Activated T-helper 2 cell treated with anti-CD3 and anti-CD28 coated beads, Interferon-gamma antibody, Interleukin-2, Interleukin-4, amounts not matched to agents 10 μg/mL and 5 μg/mL and 100 μg/mL, durations not matched to agents 14 hours and 24 hours and 36 hours (primary cell): ENCODE measurements at regions not wholly inside any gene's neighbourhood (a gene's known extent, or its start where the extent isn't known, plus 50 kb on each side); places are given as distances from the start of the nearest gene placed in this dataset.
A peak's percentile ranks its signal among the peaks of the same experiment; 100 is the strongest.

Source experiments
- DNase-seq: peaks from one replicate; pipeline ENCODE4 v3.0.0; 2021; ENCODE audit warnings: low spot score
- H3K27ac Mint-ChIP-seq: one replicate; pipeline ENCODE4 v1.8.0; 2021; ENCODE audit warnings: mixed read lengths
- H3K27me3 Mint-ChIP-seq: one replicate; pipeline ENCODE4 v1.8.0; 2021; ENCODE audit warnings: low read depth, mixed read lengths
- H3K36me3 Mint-ChIP-seq: one replicate; pipeline ENCODE4 v1.8.0; 2021; ENCODE audit warnings: low read depth, mixed read lengths
- H3K4me1 Mint-ChIP-seq: one replicate; pipeline ENCODE4 v1.8.0; 2021; ENCODE audit warnings: low read depth, mixed read lengths
- H3K4me3 Mint-ChIP-seq: one replicate; pipeline ENCODE4 v1.8.0; 2021; ENCODE audit warnings: low read depth, mild to moderate bottlenecking, moderate library complexity, mixed read lengths
- H3K9me3 Mint-ChIP-seq: one replicate; pipeline ENCODE4 v1.8.0; 2021; ENCODE audit warnings: mixed read lengths
- intact Hi-C: fragments of 100-400 bp; cut with micrococcal nuclease; formaldehyde crosslinking; loops from one replicate; pipeline ENCODE4 v1.15.1; 2023

DNA sequence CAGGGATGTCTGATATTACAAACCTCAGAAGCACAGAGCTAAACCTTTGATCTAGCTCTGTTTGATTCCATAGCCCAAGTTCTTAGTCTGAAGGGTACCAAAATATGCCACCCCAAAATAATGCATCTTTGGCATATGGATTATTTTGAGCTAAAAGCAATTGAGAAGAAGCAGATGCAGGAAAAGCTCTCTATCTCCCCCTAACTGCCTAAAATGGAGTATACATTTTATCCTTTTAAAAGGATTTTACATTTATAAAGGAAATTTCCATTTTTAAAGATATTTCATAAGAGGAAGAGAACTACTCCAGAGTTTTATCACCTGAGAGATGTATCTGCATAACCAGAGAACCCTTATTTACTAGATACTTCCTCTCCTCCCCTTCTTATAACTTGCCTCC, 158.7 kb downstream of the ZNF674 start:
- H3K27ac Mint-ChIP-seq: no peak overlapping the region
- no peaks in the 10 kb centered on the region for H3K36me3 Mint-ChIP-seq
- H3K27me3 Mint-ChIP-seq: peaks cover 9% of the 10 kb centered on the region
- no peaks in the 10 kb centered on the region for H3K9me3 Mint-ChIP-seq
- no peak overlapping the region for H3K4me3 Mint-ChIP-seq
- no peaks in the 10 kb centered on the region for H3K4me1 Mint-ChIP-seq
- no peak for DNase-seq
- intact Hi-C loops: loop anchor here (5.0 kb wide), 1 partner anchor 1249 kb away; no protein-coding TSS in a partner anchor

DNA sequence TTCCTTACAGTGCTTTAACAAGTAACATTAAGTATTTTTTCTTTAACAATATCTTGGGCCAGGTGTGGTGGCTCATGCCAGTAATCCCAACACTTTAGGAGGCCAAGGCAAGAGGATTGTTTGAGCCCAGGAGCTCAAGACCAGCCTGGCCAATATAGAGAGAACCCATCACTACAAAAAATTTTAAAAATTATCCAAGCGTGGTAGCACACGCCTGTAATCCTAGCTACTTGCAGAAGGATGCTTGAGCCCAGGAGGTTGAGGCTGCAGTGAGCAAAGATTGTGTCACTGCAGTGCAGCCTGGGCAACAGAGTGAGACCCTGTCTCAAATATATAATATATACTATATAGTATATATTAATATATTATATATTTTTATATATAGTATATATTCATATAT, 162.2 kb downstream of the ZNF674 start:
- Mint-ChIP-seq H3K9me3 (no peaks in the 10 kb centered on the region), H3K36me3 (no peaks in the 10 kb centered on the region), H3K4me1 (peaks cover 1% of the 10 kb centered on the region), H3K4me3 (no peak overlapping the region), H3K27me3 (peaks cover 11% of the 10 kb centered on the region), H3K27ac (no peak overlapping the region)
- no peak for DNase-seq
- intact Hi-C loops: no loop called here

DNA sequence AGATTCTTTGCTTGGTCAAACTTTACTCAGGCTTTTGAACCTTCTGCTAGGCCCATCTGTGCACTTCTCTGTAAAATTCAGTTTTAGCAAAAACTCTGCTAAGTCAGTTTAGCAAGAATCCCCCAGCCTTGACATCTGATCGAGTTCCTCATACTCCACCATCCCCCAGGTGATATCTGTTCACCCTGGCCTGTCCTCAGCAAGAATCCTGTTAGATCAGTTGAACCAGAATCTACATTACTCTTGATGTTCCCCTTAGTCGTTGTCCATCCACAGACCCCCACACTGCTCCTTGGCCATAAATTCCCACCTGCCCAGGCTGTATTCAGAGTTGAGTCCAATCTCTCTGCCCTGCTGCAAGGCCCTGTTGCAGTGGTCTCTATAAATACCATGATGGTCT, 162.6 kb downstream of the ZNF674 start:
- intact Hi-C loops: no loop called here

DNA sequence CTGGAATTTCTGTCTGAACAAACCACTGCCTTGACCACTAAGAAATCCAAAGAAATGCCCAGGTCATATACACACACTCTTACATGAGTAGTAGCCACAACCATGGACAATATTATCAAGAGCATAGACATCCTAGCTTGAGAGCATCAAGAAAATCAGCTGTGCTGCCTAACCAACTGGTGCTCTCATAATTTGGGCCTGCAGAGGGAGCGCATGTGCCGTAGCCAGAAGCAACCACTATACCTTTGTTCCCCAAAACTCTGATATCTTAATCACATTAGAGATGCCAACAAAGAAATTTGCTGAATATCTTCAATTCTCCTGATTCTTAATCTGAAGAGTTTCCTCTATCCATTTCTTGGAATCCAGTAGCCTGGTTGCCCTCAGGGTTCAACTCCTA, 163.6 kb downstream of the ZNF674 start:
- peak; percentile 10 for DNase-seq
- no peaks in the 10 kb centered on the region for H3K9me3 Mint-ChIP-seq

More for the DNA sequence above, 162.6 kb downstream of the ZNF674 start:
- H3K27ac Mint-ChIP-seq: no peak overlapping the region
- no peak for DNase-seq
- no peak overlapping the region for H3K4me3 Mint-ChIP-seq
- H3K4me1 Mint-ChIP-seq: peaks cover 1% of the 10 kb centered on the region
- H3K27me3 Mint-ChIP-seq: peaks cover 10% of the 10 kb centered on the region
- H3K9me3 Mint-ChIP-seq: no peaks in the 10 kb centered on the region
- no peaks in the 10 kb centered on the region for H3K36me3 Mint-ChIP-seq

DNA sequence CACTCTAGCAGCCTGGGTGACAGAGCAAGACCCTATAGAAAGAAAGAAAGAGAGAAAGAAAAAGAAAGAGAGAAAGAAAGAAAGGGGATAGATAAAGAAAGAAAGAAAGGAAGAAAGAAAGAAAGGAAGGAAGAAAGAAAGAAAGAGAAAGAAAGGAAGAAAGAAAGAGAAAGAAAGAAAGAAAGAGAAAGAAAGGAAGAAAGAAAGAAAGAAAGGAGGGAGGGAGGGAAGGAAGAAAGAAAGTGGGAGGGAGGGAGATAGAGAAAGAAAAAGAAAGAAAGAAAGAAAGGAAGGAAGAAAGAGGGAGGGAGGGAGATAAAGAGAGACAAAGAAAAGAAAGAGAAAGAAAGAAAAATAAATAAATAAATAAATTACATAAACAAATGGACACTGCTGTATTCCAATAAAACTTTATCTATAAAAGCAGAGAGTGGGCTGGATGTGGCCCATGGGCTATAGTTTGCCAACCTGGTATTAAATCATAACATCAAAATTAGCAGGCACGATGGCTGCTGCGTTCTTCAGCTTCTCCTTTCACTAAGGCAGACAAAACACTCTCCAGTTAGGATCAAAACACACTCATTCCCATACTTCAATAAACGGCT, 165.0 kb downstream of the ZNF674 start:
- Mint-ChIP-seq H3K4me3 (no peak overlapping the region), H3K27me3 (peaks cover 6% of the 10 kb centered on the region), H3K27ac (no peak overlapping the region), H3K9me3 (no peaks in the 10 kb centered on the region), H3K36me3 (no peaks in the 10 kb centered on the region), H3K4me1 (peaks cover 10% of the 10 kb centered on the region)
- intact Hi-C loops: no loop called here
- DNase-seq: no peak

More for the DNA sequence above, 163.6 kb downstream of the ZNF674 start:
- no peak overlapping the region for H3K27ac Mint-ChIP-seq
- no peak overlapping the region for H3K4me3 Mint-ChIP-seq
- intact Hi-C loops: no loop called here
- H3K36me3 Mint-ChIP-seq: no peaks in the 10 kb centered on the region
- peaks cover 6% of the 10 kb centered on the region for H3K27me3 Mint-ChIP-seq
- H3K4me1 Mint-ChIP-seq: peaks cover 1% of the 10 kb centered on the region

DNA sequence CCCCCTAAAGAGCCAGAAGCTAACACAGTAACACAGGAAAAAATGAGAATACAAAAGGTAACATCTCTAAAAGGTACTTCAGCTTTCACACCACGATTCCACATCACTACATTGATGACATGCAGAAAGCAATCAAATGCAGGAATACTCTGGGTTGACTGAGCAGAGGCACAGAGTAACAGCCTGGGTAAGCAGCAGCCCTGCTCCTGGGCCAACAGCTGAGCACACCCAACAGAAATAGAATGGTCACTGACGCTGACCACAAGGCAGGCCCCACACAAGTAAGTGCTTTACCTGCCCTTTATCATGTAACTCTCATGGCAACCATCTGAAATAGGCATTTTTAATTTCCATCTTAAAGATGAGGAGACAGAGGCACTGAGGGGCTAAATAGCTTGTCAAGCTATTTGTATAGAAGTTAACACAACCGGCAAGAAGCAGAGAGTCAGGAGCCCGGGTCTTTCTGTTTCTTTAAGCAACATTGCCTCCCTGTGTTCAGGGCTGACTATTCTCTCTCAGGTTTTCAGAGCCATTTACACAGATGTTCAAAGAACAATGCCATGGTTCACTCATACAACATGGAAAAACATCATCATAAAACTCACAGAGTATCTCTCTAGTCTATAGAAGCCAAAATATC, 168.9 kb downstream of the ZNF674 start:
- H3K4me3 Mint-ChIP-seq: no peak overlapping the region
- no peaks in the 10 kb centered on the region for H3K9me3 Mint-ChIP-seq
- no peak overlapping the region for H3K27ac Mint-ChIP-seq
- DNase-seq: no peak
- H3K36me3 Mint-ChIP-seq: no peaks in the 10 kb centered on the region
- intact Hi-C loops: loop anchor here (1.0 to 5.0 kb wide), 2 partner anchors 64 to 527 kb away; no protein-coding TSS in a partner anchor
- peaks cover 10% of the 10 kb centered on the region for H3K4me1 Mint-ChIP-seq
- peaks cover 5% of the 10 kb centered on the region for H3K27me3 Mint-ChIP-seq

DNA sequence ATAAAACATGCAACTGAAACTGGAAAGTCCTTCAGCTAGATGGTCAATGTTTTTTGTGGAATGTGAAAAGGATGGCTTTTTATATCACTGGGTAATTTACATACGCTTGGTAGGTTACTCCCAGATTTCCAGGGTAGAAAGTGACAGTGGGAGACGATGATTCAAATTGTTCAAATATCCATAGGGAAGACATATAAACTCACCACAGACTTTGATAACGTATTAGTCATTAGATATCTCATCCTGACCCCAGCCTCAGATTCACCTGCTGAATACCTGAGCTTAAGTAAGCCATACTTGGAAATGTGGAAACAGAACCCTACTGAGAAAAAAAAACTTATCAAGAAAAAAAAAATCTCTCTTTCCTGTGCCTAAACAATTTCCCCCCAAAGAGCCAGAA, 169.4 kb downstream of the ZNF674 start:
- Mint-ChIP-seq H3K27me3 (peaks cover 2% of the 10 kb centered on the region), H3K4me1 (peaks cover 10% of the 10 kb centered on the region), H3K4me3 (no peak overlapping the region), H3K27ac (no peak overlapping the region), H3K9me3 (no peaks in the 10 kb centered on the region), H3K36me3 (no peaks in the 10 kb centered on the region)
- DNase-seq: no peak
- intact Hi-C loops: loop anchor here (1.0 to 5.0 kb wide), 2 partner anchors 64 to 527 kb away; no protein-coding TSS in a partner anchor

DNA sequence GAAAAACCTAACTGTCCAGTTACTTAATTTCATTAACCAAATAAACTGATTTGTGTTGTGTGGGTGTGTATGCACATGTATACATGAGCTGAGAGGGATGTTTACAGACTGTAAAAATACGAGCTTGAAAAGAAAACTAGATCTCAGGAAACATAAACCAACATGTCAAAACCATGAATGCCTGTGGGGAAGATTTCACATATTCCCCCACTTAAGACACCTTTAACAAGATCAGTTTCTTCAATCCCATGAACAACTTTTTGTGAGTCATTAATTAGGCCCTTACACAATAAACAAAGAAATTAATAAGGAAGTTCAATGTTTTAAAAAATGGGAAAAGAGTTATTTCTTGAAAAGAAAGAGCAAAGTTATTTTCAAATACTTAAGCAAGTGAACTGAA, 170.8 kb downstream of the ZNF674 start:
- Mint-ChIP-seq H3K9me3 (no peaks in the 10 kb centered on the region), H3K4me1 (peaks cover 8% of the 10 kb centered on the region)

DNA sequence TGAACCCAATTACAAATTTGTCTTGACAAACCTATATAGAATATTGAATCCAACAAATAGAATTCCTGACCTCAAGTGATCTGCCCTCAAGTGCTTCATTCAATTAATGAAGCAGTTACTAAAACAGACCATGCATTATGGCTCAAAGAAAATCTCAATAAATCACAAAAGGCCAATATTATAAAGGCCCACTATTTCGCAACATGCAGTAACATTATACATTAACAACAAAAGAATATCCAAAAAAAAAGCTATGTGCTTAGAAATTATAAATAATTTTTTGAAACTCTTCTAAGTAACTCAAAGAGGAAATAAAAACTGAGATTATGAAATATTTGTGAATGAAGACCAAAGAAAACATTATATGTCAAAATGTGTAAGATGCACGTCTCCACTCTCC, 177.7 kb downstream of the ZNF674 start:
- Mint-ChIP-seq H3K4me1 (no peaks in the 10 kb centered on the region), H3K9me3 (no peaks in the 10 kb centered on the region), H3K27me3 (no peaks in the 10 kb centered on the region), H3K27ac (no peak overlapping the region), H3K36me3 (no peaks in the 10 kb centered on the region), H3K4me3 (no peak overlapping the region)
- intact Hi-C loops: no loop called here
- DNase-seq: no peak

More for the DNA sequence above, 170.8 kb downstream of the ZNF674 start:
- no peak overlapping the region for H3K4me3 Mint-ChIP-seq
- peaks cover 2% of the 10 kb centered on the region for H3K27me3 Mint-ChIP-seq
- H3K27ac Mint-ChIP-seq: no peak overlapping the region
- intact Hi-C loops: no loop called here
- H3K36me3 Mint-ChIP-seq: no peaks in the 10 kb centered on the region
- DNase-seq: no peak

DNA sequence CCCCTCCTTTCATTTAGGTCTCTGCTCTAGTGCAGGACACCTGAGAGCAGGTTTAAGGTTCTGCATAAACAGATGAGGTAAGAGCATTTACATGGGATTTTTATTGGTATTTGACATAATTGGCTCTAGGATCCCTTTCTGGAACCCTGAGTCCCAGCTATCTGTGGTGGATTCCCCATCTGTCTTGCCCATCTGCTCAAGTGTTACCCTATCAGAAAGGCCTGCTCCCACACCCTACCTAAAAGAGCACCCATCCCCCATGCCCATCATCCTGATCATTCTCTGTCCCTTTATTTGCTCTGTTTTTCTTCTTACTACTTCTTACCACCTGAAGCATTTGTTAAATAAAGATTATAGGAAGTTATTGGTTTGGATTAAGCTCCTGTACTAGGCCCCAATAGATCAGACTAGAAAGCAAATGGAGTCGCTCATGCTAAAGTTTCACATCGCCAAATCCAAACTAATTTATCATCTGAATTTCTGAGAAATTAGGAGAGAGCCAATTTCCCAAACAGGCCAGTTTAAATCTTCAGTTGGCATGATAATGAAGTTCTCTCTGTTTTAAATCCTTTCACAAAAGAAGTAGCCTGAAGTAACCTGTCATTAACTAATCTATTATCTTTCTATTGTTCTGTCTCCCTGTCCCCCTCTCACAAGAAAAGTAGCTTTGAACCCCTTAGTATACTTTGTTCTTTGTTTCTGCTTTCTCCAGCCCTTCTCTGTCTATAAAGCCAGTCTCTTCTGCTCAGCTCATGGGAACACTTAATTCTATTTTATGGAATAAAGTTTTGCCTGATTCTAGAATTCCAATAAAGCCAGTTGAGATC, 178.6 kb downstream of the ZNF674 start:
- H3K27ac Mint-ChIP-seq: no peak overlapping the region
- no peaks in the 10 kb centered on the region for H3K4me1 Mint-ChIP-seq

DNA sequence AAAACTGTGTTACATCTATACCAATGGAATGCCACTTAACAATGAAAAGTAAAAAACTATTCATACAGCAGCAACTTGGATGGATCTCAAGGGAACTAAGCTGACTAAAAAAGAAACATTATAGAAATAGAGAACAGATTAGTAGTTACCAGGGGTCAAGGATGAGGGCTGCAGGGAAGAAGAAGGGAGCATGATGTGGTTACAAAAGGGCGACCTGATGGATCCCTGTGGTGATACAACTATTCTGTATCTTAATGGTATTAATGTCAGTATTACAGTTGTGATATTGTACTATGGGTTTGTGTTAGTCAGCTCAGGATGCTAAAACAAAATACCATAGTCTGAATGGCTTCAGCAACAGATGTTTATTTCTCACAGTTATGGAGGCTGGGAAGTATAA, 190.7 kb downstream of the ZNF674 start:
- H3K36me3 Mint-ChIP-seq: no peaks in the 10 kb centered on the region
- H3K4me3 Mint-ChIP-seq: no peak overlapping the region

More for the DNA sequence above, 178.6 kb downstream of the ZNF674 start:
- Mint-ChIP-seq H3K9me3 (no peaks in the 10 kb centered on the region), H3K27me3 (no peaks in the 10 kb centered on the region), H3K36me3 (no peaks in the 10 kb centered on the region), H3K4me3 (no peak overlapping the region)
- no peak for DNase-seq
- intact Hi-C loops: no loop called here

DNA sequence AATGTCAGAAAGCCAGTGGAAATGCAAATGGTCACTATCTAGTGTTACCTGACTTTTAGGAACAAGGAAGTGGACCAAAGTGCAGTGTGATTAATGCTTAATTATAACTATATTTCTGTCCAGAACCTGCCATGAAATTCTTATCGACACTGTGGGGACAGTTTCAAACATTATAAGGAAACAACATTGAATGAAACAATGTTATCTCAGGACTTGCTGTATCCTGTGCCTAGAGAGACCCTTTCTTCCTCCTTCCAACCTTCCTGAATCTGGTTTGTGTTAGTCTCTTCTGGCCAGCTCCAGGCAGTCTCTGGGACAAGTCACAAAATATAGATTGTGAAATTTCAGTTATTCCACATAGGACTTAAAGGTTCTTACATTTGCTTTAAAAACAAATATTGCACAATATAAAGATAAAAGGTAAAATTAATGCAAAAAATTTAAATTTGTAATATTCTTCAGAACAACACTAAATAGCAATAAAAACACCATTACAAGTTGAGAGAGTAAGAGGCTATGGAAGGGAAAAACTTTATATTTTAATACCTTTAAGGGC, 203.4 kb downstream of the ZNF674 start:
- intact Hi-C loops: no loop called here
- no peak overlapping the region for H3K27ac Mint-ChIP-seq
- peaks cover 3% of the 10 kb centered on the region for H3K27me3 Mint-ChIP-seq
- DNase-seq: no peak
- H3K4me3 Mint-ChIP-seq: no peak overlapping the region
- no peaks in the 10 kb centered on the region for H3K36me3 Mint-ChIP-seq
- no peaks in the 10 kb centered on the region for H3K9me3 Mint-ChIP-seq
- no peaks in the 10 kb centered on the region for H3K4me1 Mint-ChIP-seq

More for the DNA sequence above, 190.7 kb downstream of the ZNF674 start:
- DNase-seq: no peak
- Mint-ChIP-seq H3K27ac (no peak overlapping the region), H3K4me1 (no peaks in the 10 kb centered on the region), H3K9me3 (peaks cover 3% of the 10 kb centered on the region), H3K27me3 (no peaks in the 10 kb centered on the region)
- intact Hi-C loops: no loop called here
